CD4-positive, alpha-beta T cell treated with Interleukin-6 for 4 hours (primary cell): ENCODE measurements at regions not wholly inside any gene's neighbourhood (a gene's known extent, or its start where the extent isn't known, plus 50 kb on each side); places are given as distances from the start of the nearest gene placed in this dataset.
"Not testable (repeated sequence)": the region's sequence is repeated elsewhere in the genome, so short reads cannot be mapped to it uniquely, and the experiment has no call there.

Experiments
- DNase-seq: peaks from one replicate; pipeline ENCODE4 v3.0.0-alpha.2; 2020; ENCODE audit warnings: mixed read lengths

DNA sequence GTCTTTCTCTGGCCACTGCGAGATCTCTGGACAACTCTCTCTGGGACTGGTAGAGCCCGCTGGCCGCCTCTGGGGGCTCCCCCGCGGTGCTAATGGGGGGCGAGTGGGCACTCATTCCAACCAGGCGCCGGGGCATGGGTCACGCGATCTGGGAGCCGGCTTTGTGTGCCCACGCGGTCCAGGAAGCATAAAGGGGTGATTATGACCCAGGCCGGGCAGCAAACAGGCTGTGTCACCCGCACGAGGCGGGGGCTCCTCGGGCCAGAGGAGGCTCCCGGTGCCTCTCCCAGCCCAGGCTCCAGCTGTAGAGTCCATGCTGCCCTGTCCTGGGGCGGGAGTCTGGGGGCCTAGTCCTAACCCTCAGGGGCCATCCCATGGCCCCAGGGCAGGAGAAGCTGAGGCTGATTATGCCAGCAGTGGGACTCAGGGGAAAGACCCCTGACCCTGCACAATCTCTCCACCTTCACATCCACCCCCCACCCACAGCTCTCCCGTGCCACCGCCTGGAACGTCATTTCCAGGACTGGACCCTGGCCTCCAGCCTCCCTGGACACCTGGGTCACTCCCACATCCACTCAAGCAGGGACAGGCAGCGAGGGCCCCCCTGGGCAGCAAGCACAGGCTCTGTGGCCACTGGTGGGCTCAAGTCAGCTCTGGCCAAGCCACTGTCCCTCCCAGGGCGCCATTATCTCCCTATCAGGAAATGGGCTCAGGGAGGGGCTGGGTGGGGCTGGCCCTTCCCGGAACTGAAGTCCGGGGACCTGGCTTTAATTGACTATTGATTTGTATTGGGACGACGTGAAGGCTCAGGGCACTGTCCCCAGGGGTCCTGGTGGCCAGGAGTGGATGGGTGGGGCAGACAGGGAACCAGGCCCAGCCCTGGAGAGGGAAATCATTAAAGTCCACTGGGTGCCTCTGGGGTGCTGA lies 50.0 kb downstream of the PTPRS start:
- no peak for DNase-seq

DNA sequence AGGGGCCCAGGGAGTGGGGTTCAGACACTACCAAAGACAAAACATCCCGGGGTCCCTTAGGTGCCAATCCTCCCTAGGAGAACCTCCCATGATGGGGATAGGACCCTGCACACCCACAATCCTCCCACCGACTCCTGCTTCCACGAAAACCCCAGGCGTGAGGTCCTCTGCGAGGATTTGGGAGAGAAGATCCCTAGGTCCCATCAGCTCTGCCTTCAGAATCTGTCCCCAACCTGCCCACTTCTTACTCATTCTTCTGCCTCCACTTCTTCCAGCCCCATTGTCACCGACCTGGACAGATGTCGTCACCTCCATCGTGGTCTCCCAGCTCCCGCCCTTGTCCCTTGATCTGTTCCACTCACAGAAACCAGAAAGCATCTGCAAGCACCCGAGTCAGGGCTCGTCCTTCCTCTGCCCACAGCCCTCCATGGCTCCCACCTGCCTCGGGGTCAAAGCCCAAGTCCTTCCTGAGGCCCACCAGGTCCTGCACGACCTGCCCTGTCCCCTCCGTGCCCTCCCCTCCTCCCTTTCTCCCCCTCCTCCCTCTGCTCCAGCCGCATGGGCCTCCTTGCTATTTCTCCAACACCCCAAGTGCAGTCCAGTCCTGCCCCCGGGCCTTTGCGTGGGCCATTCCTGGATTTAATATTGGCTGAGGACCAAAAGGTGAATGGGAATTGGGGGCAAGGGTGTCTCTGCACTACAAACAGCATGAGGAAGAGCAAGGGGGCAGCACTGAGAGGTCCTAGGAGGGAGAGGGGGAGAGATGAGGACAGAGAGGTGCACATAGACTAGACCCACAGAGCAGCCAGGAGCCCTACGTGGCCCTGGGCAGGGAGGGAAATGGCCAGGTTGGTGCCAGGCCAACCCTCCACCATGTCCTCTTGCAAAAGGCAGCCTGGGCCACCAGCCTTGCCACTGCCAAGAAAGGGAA lies 51.3 kb downstream of the PTPRS start:
- no peak for DNase-seq

DNA sequence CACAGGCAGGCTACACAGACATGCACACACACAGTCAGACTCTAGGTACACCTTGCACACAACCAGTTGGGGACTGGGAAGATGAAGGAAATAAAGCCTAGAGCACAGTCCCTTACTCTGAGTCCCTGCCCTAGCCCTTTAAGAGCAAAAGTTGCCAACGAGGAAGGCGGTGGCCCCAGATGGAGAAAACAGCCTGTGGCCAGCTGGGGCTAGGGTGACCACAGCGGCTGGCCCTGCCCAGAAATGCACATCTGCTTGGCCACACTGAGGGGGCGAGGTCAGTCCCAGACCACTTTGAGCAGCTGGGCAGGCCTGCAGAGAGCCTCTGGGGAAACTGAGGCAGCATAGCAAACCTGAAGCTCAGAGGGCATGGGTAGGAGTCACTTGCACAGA lies 52.3 kb downstream of the PTPRS start:
- no peak for DNase-seq

DNA sequence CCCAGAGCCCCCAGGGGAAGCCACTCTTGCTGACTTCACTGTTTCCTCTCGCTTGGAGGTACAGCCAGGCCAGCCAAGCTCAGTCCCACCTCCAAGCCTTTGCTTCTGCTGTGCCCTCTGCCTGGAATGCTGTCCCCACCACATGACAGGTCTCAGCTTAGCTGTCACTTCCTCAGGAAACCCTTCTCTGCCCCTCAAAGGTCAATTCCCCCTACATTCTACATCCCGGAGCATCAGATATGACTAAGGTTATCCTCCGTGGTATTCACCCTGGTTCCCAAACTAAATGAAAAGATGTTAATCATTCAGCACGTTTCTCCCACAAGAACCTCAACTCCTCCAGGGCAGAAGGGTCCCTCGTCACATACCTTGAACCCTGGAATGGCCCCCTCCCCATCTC lies 53.5 kb downstream of the PTPRS start:
- DNase-seq: no peak

DNA sequence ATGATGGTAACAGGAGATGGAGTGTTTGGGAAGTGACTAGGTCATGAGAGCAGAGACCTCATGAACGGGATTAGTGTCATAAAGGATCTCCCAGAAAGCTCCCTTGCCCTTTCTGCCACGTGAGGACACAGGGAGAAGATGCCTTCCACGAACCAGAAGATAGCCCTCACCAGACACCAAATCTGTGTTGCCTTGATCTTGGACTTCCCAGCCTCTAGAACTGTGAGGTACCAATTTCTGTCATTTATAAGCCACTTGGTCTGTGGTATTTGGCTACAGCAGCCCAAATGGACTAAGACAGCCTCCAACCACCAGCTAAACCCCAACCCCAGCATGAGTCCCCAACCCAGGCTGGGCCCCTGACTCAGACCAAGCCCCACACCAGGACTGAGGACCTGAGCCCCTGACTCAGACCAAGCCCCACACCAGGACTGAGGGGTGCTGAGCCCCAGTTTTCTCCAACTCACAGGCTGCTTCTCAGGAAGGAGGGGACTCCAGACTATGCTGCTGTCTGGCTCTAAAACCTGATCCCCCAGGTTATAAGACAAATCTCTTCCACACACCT lies 54.1 kb downstream of the PTPRS start:
- no peak for DNase-seq

DNA sequence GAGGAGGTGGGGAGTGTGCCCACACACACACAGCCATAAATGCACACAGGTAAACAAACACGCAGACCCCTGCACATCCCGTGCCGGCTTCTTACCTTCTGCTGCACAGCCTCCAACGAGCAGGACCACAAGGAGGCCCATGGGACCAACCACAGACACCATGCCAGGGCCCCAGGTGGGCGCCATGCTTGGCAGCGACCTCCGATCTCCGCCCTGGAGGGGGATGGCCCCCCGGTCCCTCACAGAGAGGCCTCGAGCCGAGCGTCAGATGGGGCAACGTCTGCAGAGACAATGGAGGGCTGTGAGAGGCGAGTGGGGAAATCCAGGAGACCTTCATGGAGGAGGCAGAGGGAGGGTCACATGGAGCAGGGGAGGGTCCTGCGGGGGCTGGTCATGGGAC lies 54.7 kb downstream of the PTPRS start:
- no peak for DNase-seq

DNA sequence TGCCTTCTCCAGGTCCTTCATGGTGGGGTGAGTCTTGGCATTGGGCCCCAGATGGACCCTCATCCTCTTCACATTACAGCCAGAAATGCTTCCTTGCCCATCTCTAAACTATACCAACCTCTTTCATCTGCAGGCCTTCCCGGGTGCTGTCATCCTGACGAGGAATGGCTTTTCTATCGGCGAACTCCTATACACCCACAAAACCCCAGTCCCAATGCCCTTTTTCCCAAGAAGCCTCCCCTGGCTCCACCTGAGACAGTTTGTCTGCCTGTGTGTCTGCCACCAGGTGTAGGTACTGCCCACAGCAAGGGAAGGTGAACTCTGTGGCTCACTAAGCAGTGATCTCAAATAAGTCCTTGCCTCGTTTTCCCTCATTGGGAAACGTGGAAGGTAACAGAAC lies 55.3 kb downstream of the PTPRS start:
- no peak for DNase-seq

DNA sequence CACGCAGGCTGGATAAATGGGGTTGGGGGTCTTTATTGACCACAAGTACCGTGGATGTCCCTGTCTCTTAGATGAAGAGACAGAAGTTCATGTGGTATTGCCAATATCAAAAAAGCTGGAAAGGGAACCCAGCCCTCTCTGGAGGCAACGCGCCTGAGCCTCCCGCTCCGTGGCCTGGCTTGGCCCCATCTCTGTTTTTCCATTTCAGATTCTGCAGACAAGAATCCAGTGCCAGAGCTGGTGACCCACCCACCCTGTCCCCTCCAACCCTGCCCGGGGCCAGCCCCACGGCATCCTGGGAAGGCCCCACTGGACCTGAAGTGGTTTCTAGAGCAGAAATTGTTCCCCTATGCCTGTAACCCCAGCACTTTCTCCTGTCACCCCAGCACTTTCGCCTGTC lies 57.7 kb downstream of the PTPRS start:
- no peak for DNase-seq

DNA sequence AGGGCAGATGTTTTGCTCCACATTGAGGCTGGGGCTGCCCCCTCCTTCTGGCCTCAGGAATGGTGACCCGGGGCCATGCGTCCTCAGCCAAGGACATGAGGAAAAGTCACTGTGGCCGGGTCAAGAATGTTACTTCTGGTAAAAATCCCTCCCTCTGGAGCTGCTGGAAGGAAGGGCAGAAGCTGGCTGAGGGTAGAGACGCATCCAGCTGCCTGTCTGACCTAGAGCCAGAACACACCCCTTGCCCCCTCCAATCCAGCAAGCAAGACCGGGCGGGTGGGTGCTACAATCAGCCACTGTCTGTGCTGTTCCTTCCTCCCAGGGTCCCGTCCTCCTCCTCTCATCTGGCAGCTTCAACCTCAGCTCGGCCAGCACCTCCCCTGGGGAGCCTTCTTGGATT lies 59.0 kb downstream of the PTPRS start:
- no peak for DNase-seq

DNA sequence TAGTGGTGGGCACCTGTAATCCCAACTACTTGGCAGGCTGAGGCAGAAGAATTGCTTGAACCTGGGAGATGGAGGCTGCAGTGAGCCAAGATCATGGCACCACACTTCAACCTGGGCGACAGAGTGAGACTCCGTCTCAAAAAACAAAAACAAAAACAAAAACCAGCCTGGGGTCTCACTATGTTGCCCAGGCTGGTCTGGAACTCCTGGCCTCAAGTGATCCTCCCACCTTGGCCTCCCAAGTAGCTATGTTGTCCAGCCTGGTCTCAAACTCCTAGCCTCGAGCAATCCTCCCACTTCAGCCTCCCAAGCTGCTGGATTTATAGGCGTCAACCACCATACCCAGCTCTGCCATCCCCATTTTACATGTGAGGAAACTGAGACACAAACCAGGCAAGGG lies 64.9 kb downstream of the PTPRS start:
- DNase-seq: not testable (repeated sequence)

DNA sequence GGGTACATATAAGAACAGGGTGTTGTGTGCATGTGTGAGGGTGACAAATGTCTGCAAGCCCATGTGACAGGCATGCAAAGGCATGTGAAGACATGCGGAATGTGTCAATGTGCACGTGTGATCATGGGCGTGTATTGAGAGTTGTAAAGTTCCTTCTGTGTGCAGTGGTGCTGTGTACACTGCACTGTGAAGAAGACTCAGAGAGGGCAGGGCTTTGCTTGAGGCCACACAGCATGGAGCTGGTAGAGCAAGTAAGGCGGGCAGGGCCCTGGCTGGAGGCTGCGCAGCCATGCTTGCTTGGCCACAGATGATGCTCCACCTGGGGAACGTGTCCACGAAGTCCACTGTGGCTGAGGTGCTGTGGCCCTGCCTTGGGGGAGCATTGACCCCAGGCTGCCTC lies 66.8 kb downstream of the PTPRS start:
- no peak for DNase-seq

DNA sequence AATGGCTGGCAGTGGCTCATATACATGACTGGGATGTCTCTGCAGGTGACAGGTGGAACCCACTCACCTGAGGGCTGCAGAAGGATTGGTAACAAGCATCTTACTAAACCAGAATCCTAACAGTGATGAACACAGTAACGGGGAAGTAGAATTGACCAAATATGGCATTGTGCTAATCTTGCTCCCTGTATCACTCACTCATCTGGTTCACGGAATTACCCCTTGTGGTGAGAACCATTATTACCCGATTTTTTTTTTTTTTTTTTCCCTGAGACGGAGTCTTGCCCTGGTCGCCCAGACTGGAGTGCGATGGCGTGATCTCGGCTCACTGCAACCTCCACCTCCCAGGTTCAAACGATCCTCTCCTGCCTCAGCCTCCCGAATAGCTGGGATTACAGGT lies 69.5 kb downstream of the PTPRS start:
- no peak for DNase-seq

DNA sequence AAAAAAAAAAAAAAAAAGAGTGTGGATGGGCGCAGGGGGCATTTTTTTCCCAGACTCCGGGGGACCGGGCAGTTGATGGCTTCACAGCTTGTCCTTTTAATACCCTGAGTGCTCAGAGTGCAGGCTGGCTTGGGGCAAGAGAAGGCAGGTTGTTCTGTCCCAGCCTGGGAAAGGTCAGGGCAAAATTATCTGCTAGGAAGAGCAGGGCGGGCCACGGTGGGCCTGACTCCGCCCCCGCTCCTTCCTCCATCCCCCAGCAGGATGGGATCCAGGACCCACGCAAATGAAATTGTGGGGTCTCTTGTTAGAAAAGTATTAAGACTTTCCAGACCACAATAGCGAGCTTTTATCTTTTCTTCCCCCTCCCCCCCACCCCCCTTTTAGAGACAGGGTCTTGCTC lies 70.7 kb downstream of the PTPRS start:
- DNase-seq: no peak

DNA sequence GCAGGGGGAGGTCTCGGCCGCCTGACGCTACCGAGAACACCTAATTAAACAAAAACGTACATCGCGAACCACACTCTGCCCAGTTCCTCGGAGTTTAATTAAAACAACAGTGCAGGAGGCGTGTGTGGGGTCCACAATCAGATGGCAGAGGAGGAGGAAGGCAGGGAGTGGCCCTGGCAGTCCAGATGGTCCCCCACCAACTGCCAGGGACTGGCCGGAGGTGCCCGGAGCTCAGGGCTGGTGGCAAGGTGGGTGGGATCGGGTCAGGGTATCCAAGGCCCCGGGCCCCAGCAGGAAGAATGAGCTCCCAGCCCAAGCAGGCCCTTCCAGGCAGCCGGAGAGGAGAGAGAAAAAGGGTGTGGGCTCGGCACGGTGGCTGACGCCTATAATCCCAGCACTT lies 71.3 kb downstream of the PTPRS start:
- DNase-seq: no peak

DNA sequence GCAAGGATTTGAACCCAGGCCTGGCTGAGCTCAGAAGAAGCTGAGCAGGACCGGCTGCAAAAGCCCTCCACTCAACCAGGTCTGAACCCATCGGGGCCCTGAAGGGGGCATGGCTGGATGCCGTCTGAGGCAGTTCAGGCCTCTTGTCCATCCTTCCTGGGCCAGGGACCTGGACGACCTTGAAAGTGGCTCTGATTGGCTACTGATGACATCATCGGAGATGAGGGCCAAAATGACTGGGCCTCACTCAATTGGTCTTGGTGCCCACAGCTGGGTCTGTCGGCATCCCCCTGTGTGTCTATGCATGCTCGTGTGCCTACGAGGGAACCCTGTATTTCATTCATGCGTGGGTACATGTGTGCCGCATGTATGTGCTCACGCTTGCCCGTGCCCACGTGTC lies 71.8 kb downstream of the PTPRS start:
- no peak for DNase-seq

DNA sequence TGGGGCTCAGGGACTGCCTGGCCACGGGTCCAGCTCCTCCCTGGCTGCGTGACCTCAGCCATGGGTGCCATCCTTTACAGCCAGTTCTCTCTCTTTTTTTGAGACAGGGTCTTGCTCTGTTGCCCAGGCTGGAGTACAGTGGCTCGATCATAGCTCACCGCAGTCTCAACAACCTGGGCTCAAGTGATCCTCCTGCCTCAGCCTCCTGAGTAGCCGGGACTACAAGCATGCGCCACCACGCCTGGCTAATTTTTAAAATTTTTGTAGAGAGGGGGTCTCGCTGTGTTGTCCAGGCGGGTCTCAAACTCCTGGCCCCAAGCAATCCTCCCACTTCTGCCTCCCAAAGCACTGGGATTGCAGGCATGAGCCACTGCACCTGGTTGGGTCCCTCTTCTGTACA lies 75.4 kb downstream of the PTPRS start:
- DNase-seq: no peak

DNA sequence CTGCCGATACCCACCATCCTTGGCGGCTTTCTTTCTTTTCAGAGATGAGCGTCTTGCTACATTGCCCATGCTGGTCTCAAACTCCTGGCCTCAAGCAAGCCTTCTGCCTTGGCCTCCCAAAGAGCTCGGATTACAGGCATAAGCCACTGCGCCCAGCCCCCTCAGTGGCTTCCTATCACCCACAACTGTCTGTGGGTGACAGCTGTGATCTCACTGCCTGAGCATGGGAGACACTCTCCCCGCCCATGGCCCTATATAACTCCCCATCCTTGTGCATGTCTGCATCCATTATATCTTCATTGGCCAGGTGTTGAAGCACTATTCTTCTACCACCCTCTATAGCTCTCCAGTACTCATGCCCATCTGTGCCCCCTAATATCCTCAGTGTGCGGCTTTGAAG lies 76.2 kb downstream of the PTPRS start:
- DNase-seq: no peak

DNA sequence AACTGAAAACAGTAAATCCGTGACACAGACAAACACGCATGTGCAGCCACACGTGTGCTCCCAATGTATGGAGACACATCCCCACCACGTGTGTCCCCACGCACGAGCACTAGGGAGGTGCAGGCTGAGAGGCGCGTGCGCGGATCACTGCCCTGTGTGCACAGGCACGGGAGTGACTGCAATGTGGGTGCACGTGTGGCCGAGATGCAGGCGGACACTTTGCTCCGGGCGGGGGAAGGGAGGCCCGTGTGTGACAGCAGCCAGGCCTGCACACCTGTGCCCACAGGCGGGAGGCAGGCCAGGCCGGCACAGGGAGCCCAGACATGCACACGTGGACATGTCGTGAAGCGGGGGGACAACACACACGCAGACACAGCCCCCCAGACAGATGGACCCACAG lies 77.0 kb downstream of the PTPRS start:
- DNase-seq: no peak

DNA sequence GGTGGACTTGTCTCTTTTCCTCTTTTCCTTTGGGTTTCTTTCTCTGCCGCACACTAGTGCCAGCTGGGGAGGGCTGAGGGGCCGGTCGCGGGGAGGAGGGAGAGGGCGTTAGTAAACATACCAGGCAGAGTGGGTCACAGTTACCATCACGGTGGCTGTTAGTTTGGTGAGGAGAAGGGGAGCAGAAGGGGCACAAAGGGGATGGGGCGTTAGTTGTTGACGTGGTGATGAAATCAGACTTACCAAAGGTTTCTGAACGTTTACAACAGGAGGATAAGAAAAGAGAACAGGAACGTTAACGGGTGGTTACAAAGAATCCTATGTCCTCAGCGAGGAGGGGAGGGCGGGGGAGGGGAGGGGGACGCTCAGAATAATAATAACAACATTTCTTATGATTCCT lies 77.9 kb downstream of the PTPRS start:
- DNase-seq: no peak

DNA sequence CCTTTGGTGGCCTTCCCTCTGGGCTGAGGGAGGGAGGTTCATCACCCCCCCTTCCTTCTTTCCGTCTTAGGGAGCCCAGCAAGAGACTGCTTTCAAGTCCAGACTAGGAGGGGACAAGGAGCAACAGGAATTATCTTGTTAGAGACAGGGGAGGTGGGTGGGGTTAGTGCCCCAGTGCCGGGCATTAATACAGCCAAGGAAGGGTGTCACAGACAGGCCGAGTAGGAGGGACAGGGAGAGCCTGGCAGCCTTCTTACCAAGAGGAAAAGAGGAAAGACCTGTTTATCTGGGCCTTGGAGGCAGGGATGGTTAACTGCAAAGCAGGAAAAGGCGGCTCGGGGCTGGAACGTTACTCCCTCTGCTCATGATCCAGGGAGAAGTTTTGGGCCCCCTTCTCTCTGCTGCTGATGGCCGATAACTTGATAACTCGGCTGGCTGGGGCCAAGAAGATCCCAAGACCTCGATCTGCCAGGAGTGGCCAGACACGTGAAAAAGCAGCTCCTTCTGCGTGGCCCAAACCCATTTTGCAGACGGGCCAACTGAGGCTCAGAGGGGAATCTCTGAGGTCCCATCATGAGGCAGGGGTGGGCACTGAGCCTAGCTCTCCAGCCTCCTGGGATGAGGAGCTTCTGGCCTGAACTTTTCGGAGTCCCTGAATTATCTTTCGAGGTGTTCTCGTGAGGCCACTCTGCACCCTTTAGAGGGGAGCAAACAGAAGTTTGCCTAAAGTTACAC lies 79.3 kb downstream of the PTPRS start:
- no peak for DNase-seq

DNA sequence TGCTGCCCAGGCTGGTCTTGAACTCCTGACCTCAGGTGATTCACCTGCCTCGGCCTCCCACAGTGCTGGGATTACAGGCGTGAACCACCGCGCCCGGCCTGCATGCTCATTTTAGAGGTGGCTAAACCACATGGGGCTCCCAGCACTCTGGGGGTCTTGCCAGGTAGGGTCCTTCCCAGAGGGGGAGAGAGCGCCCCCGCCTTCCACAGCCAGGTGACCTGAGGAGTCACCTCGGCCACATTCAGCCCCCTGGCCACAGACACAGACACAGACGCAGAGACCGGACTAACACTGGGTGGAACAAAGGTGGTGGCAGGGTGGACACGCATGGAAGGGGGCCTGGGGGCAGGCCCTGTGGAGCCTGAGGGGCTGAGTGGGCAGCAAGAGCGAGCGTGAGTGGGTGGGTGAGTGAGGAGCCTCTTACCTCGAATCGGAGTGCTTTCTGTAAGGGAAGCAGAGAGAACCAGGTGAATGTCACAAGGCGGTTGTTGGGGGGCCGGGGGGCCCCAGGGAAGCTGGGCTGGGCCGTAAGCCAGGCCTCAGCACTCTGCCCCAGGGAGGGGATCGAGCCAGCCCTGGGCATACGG lies 80.1 kb downstream of the PTPRS start:
- DNase-seq: no peak

DNA sequence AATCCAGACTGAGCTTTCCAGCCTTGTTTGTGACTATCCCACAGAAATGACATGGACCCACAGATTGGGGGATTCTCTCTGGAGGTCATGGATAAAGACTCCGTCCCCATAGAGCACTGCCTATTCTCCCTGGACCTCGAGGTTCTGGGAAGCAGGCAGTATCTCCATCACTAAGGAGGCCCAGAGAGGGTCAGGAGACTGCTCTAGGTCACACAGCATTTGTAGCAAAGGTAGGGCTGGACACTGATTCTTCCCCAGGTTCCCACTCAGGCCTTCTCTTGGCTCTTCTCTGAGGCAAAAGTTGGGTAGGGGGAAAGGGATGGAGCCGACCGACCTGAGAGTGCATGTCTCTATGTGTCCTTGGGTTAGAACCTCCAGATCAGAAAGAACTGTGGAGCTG lies 80.9 kb downstream of the PTPRS start:
- DNase-seq: no peak
